Ishikawa (cell line): ENCODE measurements at regions not wholly inside any gene's neighbourhood (a gene's known extent, or its start where the extent isn't known, plus 50 kb on each side); places are given as distances from the start of the nearest gene placed in this dataset.

Experiments used
- CEBPB ChIP-seq: IDR thresholded peaks from 2 replicates; pipeline ENCODE4 v1.6.1; 2012
- CREB1 ChIP-seq: IDR thresholded peaks from 2 replicates; pipeline ENCODE4 v1.6.1; 2012; ENCODE audit warnings: low read depth
- EGR1 ChIP-seq: IDR thresholded peaks from 2 replicates; pipeline ENCODE4 v1.6.1; 2012
- EP300 ChIP-seq: IDR thresholded peaks from 2 replicates; pipeline ENCODE4 v1.6.1; 2012; ENCODE audit warnings: borderline replicate concordance
- FOXM1 ChIP-seq: IDR thresholded peaks from 2 replicates; pipeline ENCODE4 v1.6.1; 2012; ENCODE audit warnings: low read depth, borderline replicate concordance
- MAX ChIP-seq: IDR thresholded peaks from 2 replicates; pipeline ENCODE4 v1.6.1; 2012
- NFIC ChIP-seq: IDR thresholded peaks from 2 replicates; pipeline ENCODE4 v1.6.1; 2012
- RAD21 ChIP-seq: IDR thresholded peaks from 2 replicates; pipeline ENCODE4 v1.6.1; 2012; ENCODE audit warnings: low read depth
- REST ChIP-seq: IDR thresholded peaks from 2 replicates; pipeline ENCODE4 v1.6.1; 2012; ENCODE audit warnings: low read depth, mild to moderate bottlenecking
- TAF1 ChIP-seq: IDR thresholded peaks from 2 replicates; pipeline ENCODE4 v1.6.1; 2012; ENCODE audit warnings: low read depth, mild to moderate bottlenecking
- TCF12 ChIP-seq: IDR thresholded peaks from 2 replicates; pipeline ENCODE4 v1.6.1; 2012; ENCODE audit warnings: low read depth
- TEAD4 ChIP-seq: IDR thresholded peaks from 2 replicates; pipeline ENCODE4 v1.6.1; 2012
- USF1 ChIP-seq: IDR thresholded peaks from 2 replicates; pipeline ENCODE4 v1.6.1; 2012
- YY1 ChIP-seq: IDR thresholded peaks from 2 replicates; pipeline ENCODE4 v1.6.1; 2012; ENCODE audit warnings: low read depth
- ZBTB7A ChIP-seq: IDR thresholded peaks from 2 replicates; pipeline ENCODE4 v1.6.1; 2012; ENCODE audit warnings: low read depth

GRCh38 chr10:113322843-113323242, 230.0 kb upstream of the HABP2 start:
- no peak for TF ChIP-seq NFIC
- TF ChIP-seq TEAD4 = no peak
- no peak for TF ChIP-seq TAF1
- no peak for TF ChIP-seq REST
- no peak for TF ChIP-seq CREB1
- no peak for TF ChIP-seq TCF12
- TF ChIP-seq ZBTB7A = no peak
- TF ChIP-seq CEBPB = no peak
- TF ChIP-seq RAD21 = no peak
- no peak for TF ChIP-seq EGR1
- TF ChIP-seq YY1 = no peak
- no peak for TF ChIP-seq MAX
- TF ChIP-seq FOXM1 = no peak
- no peak for TF ChIP-seq EP300
- no peak for TF ChIP-seq USF1

GRCh38 chr10:113323985-113324384, 228.9 kb upstream of the HABP2 start:
- TF ChIP-seq RAD21 (no peak), TAF1 (no peak), CEBPB (no peak), NFIC (no peak), TCF12 (no peak), FOXM1 (no peak), ZBTB7A (no peak), REST (no peak), YY1 (no peak), CREB1 (no peak), USF1 (no peak)

- no peak for TF ChIP-seq CREB1
- TF ChIP-seq CEBPB = no peak
- no peak for TF ChIP-seq REST
- no peak for TF ChIP-seq EGR1
- no peak for TF ChIP-seq TCF12
- TF ChIP-seq NFIC = no peak
- no peak for TF ChIP-seq EP300
- no peak for TF ChIP-seq MAX
- no peak for TF ChIP-seq TAF1
- no peak for TF ChIP-seq RAD21
- no peak for TF ChIP-seq TEAD4
- TF ChIP-seq ZBTB7A = no peak
- no peak for TF ChIP-seq YY1
Measured at GRCh38 chr10:113326160-113327111, 226.4 kb upstream of the HABP2 start.

- TF ChIP-seq ZBTB7A (no peak), EP300 (no peak), TCF12 (no peak), RAD21 (no peak), TEAD4 (no peak), CREB1 (no peak), FOXM1 (no peak), CEBPB (no peak), TAF1 (no peak), NFIC (no peak), REST (no peak), MAX (no peak), USF1 (no peak), EGR1 (no peak), YY1 (no peak)
Measured at GRCh38 chr10:113329121-113329596, 223.7 kb upstream of the HABP2 start.
